NOMO-1 (cell line): ENCODE measurements at regions not wholly inside any gene's neighbourhood (a gene's known extent, or its start where the extent isn't known, plus 50 kb on each side); places are given as distances from the start of the nearest gene placed in this dataset.
A peak's percentile ranks its signal among the peaks of the same experiment; 100 is the strongest.
"Not testable (repeated sequence)": the region's sequence is repeated elsewhere in the genome, so short reads cannot be mapped to it uniquely, and the experiment has no call there.

Experiments
- DNase-seq, 2 experiments: peaks; one replicate each; lab custom pipeline; 2025; ENCODE audit not compliant: unreplicated experiment in 2 of 2; lab: John Stamatoyannopoulos, UW

DNA sequence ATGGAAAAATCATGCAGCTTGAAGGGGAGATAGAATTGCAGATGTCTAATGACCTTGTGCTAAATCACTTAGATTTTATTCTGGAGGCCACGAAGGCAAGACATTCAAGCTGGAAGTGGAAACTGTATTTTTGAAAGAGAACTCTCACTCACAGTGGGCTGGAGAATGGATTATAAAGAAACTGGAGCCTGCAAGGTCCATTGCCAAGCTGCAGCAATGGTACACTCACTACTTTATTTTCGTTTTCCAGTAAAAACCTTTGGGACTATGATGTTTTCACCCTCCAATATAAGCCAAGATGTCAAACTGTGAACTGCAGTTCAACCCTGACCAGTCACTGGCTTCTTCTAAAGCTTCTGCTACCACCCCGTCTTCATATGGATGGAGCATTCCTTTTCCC, 62.0 kb downstream of the SKIDA1 start:
- DNase-seq, result no peak

DNA sequence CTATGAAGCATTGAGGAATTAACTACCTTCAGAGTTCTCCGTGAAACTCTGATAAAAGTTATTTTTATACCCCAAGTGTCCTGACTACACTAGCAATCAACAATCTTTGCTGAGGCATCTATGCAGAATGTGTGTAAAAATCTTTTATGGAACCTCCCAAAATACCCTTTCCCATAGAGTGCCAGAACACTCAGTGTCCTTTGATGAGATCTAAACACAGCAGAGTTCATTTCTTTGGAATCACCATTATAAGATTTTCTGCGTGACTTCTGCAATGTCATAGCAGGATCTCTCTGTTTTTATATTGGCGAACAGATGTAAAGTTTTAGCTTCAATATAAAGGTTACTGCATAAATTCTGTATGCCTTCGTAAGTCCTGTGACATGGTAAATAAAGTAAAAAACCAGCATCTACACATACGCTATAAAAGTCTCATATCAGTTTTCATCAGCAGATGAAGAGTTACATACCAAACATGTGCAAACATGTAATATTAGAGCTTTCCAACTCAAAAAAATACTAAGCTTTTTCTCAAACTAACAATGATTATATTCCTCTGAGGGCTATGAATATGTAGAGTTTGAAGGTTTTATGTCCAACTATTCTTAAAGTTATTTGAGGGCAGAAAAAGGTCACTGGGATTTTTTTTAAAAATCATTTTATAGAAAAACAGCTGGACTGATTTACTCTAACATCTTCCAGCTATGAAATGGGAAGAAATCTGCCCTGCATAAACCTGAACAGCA, 67.2 kb downstream of the SKIDA1 start:
- DNase-seq, result no peak

DNA sequence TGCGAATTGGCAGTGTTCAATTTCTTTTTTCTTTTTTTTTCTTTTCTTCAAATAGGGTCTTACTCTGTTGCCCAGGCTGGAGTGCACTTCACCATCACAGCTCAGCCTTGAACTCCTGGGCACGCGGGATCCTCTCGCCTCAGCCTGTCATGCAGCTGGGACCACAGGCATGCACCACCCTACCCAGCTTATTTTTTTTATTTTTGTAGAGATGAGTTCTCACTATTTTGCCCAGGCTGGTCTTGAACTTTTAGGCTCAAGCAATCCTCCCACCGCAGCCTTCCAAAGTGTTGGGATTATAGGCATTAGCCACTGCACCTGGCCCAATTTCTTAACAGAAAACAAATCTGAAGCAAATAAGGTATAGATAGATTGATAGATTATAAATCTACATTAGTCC, 69.3 kb downstream of the SKIDA1 start:
- DNase-seq, result no peak

DNA sequence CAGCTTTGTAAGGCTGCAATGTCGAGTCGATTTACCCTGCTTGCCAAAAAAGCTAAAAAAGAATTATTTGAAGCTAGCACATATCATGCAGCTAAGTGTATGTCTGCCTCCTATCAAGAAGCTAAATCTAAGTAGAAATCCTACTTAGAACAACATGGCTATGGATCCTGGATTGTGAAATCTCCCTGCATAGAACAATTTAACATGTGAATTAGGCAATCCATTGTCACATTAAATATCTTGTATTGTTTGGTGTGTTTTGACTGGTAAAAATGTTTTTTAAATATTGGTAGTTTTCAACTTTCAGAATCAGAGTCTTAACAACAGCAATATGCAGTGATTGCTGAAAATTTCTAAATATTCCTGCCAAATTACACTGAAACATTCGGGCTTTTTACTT, 73.3 kb downstream of the SKIDA1 start:
- no peak for DNase-seq

DNA sequence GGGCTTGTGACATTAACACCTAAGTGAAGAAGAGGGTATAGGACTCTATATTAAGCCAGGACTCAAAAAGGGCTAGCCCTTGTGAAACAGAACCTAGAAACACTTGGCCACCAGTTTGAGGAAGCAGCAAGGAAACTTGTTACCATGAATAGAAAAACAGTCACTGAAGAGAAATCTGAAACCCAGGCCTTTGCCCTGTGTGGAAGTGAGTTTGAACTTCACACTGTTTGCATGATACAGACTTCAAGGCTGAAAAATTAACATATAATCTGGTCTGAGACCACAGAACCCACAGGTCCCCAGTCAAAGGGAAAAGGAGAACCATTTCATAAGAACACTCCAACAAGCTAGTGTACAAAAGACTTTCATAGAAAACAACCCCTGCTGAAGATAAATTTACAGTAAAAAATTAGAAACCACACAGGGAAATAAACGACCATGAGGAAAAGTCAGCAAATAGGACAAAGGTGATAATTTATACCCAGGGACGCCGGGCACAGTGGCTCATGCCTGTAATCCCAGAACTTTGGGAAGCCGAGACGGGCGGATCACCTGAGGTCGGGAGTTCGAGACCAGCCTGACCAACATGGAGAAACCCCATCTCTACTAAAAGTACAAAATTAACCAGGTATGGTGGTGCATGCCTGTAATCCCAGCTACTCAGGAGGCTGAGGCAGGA, 76.1 kb downstream of the SKIDA1 start:
- peak; percentile 82 to 98 for DNase-seq

DNA sequence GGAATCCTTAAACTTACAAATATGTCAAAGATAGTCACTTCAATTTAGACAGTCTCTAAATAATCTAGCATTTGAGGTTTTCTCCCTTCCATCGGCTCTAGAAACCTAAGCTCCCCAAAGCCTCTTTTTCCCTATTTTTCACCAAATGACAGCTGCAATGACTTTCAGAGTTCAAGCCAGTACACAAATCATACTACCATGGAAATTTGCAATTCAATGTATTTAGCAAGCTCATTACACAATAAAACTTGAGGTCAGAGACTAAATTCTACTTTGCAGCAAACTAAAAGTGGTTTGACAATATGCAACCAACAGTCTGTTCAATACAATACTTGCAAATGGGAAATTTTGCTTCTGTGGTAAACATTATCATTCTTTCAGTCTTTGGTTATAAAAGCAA, 80.3 kb downstream of the SKIDA1 start:
- DNase-seq, result peak; percentile 30 to 71

DNA sequence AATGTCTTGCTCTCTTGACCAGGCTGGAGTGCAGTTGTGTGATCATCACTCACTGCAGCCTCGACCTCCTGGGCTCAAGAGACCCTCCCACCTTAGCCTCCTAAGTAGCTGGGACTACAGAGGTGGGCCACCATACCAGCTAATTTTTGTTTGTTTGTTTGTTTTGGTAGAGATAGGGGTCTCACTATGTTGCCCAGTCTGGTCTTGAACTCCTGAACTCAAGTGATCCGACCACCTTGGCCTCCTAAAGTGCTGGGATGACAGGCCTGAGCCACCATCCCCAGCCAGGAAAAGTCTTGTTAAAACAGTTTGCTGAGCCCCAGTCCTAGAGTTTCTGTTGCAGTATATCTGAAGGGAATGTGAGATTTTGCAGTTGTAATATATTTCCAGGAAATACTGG, 83.9 kb downstream of the SKIDA1 start:
- no peak for DNase-seq

DNA sequence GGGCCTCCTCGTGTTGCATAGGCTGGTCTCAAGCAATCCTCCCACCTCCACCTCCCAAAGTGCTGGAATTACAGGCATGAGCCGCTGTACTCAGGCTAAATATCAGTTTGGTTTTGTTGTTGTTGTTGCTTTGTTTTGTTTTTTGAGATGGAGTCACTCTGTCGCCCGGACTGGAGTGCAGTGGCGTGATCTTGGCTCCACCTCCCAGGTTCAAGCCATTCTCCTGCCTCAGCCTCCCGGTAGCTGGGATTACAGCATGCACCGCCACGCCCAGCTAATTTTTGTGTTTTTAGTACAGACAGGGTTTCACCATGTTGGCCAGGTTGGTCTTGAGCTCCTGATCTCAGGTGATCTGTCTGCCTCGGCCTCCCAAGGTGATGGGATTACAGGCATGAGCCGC, 86.6 kb downstream of the SKIDA1 start:
- not testable (repeated sequence) for DNase-seq

DNA sequence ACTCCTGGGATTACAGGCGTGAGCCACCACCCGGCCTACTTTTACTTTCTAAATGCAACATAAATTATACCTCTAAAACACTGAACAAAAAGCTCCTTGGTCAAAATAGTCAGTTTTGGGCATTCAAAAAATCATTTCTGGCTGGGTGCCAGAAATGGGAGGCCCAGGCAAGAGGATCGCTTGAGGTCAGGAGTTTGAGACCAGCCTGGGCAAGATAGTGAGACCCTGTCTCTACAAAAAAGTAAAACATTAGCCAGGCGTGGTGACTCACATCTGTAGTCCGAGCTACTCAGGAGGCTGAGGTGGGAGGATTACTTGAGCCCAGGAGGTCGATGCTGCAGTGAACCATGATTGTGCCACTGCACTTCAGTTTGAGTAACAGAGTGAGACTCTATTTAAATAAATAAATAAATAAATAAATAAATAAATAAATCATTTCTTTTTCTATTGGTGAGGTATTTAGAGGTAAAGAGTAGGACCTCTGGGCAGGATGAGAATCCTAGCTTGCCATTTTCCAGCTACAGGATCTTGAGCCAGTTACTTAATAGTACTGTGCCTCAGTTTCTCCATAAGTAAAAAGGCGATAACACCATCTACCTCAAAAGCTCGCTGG, 87.6 kb downstream of the SKIDA1 start:
- DNase-seq, result no peak

DNA sequence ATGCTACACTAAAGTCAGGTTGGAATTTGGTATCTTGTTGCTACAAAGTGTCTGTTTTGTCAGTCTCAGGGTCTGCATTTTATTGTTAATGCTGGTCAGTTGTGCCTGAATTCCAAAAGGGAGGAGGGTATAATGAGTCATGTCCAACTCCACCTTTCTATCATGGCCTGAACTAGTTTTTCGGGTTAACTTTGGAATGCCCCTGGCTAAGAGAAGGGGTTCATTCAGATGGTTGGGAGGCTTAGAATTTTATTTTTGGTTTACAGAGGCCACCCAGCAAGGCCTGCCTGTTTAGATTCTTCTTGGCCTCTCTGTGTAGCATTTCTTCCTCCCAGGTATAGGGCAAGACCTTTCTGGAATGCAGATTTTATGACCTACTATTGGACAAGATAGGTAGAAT, 93.2 kb downstream of the SKIDA1 start:
- no peak for DNase-seq

DNA sequence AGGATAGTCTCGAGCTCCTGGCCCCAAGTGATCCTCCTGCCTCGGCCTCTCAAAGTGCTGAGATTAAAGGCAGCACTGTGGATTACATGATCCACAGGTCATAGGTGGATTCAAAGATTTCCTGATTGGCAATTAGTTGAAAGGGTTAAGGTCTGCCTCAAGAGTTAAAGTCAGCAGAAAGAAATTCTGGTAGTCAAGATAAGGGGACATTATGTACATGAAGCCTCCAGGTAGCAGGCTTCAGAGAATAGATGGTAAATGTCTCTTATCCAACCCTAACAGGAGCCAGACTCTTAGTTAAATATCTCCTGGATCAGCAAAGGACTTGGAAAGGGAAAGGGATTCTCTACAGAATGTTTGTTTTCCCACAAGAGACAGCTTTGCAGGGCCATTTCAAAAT, 93.7 kb downstream of the SKIDA1 start:
- DNase-seq, result no peak

DNA sequence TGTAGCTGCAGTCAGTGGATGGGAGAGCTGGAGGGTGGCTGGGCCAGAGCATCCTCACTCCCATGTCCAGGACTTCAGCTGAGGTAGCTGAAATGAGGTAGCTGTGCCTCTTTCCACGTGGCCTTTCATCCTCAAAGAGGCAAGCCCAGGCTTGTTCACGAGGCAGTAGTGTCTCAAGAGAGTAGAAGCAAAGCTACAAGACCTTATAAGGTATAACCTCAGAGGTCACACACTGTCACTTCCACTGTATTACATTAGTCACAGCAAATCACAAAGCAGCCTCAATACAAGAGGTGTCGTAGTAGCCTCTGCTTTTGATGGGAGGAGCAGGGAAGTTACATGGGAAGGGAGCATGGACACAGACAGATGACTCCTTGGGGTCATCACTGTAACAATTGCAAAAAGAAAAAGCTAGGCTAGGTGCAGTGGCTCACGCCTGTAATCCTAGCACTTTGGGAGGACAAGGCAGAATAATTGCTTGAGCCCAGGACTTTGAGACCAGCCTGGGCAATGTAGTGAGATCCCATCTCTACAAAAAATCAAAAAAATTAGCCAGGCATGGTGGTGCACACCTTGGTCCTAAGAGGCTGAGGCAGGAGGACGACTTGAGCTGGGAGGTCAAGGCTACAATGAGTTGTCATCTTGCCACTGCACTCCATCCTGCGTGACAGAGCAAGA, 97.5 kb downstream of the SKIDA1 start:
- DNase-seq, result peak in 1 of 2 experiments; percentile 51

DNA sequence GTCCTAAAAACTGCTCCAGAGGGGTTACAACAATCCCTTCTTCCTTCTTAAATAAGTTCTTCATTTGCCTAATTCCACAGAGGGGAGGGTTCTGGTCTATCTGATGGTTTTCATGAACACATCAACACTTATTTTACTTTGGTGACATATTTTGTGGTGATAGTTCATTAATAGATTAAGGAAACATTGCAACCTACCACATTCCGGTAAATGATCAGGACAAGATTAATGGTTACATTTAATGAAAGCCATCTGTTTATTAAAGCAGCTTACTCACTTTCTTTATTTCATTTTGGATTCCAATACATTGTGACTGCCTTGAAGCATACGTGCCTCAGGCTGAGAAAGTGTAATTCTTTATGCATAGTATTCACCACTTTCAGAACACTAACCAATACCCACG, 101.0 kb downstream of the SKIDA1 start:
- no peak for DNase-seq

DNA sequence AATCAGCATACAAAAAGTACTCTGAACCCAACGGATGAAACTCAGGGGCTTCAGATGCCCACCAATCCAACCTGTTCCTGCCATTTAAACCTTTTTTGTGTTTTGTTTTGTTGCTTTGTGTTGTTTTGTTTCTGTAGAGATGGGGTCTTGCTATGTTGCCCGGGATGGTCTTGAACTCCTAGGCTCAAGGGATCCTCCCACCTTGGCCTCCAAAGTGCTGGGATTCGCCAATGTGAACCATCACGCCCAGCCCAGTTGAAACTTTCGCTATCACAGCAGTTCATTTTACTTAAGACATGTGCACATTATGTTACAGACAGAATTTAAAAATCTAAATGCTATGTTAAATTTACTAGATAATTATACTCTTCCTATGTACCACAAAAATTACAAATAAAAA, 101.6 kb downstream of the SKIDA1 start:
- no peak for DNase-seq

DNA sequence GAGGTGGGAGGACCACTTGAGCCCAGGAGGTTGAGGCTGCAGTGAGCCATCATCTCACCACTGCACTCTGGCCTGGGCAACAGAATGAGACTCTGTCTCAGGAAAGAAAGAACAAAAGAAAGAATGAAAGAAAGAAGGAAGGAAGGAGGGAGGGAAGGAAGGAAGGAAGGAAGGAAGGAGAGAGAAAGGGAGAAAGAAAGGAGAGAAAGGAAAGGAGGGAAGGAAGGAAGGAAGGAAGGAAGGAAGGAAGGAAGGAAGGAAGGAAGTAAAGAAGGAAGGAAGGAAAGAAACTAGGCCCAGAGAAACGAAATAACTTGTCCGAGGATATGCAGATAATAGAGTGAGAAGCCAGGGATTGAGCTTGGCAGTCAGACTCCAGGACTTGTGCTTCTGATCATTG, 102.1 kb downstream of the SKIDA1 start:
- no peak for DNase-seq

DNA sequence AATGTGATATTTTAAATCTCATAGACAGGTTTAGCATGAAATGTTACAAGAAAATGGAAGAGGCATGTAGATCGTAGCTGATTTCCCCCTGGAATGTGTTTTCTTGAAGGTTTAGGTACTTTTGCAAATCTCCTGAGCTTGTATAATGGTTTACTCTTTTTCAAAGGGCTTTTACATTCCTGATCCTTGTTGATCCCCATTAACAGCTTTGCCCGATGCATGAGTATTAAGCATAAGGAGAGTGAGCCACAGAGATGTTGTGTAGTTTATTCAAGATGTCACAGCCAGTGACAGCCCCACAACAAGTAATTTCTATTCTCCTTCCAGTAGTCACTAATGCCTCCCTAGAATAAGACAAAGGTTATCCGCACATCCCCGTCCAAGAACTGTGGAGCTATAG, 103.7 kb downstream of the SKIDA1 start:
- DNase-seq, result no peak

DNA sequence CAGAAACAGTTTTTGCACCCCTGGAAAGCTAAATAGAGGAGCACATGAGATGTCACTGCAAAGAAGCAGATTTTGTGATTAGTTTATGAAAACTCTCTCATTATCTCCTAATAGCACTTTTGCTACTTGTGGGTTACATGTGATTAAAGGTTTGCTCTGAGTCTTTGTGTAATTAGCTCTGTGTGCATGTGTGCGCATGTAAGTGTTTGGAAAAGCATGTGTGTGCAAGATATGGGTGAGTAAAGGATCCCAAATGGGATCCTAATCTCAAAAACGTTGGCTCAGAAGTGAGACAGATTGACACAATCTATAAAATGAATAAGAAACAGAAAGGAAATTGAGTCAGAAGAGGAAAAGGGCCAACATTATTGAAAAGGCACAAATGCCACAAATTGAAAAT, 104.5 kb downstream of the SKIDA1 start:
- no peak for DNase-seq

DNA sequence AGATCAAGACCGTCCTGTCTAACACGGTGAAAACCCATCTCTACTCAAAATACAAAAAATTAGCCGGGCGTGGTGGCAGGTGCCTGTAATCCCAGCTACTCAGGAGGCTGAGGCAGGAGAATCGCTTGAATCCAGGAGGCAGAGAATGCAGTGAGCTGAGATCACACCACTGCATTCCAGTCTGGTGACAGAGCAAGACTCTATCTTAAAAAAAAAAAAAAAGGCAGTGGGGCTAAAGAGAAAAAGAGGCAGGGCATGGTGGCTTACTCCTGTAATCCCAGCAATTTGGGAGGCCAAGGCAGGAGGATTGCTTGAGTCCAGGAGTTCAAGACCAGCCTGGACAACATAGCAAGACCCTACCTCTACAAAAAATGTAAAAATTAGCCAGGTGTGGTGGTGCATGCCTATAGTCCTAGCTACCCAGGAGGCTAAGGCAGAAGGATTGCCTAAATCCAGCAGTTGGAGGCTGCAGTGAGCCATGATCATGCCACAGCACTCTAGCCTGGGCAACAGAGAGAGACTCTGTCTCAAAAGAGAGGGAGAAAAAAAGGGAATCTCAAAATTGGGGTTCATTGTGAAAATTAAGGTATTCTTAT, 106.4 kb downstream of the SKIDA1 start:
- not testable (repeated sequence) for DNase-seq

DNA sequence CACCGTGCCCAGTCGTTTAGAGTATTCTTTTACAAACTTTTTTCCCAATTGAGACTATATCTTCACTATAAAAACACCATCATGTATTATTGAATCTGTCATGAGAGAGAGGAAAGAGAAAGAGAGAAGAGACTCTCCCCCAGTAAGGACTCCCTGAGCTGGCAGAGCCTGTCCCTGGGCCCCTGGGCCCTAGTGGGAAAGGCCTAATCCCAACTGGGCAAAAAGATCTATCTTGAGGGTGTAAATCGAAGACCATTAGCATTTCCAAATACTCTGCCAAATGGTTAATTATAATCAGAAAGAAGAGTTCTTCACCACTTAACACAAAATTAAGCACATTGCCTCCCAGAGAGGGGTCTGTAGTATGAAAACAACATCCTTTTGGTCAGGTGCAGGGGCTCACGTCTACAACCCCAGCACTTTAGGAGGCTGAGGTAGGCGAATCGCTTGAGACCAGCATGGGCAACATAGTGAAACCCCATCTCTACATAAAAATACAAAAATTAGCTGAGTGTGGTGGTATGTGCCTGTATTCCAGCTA, 108.2 kb downstream of the SKIDA1 start:
- no peak for DNase-seq

DNA sequence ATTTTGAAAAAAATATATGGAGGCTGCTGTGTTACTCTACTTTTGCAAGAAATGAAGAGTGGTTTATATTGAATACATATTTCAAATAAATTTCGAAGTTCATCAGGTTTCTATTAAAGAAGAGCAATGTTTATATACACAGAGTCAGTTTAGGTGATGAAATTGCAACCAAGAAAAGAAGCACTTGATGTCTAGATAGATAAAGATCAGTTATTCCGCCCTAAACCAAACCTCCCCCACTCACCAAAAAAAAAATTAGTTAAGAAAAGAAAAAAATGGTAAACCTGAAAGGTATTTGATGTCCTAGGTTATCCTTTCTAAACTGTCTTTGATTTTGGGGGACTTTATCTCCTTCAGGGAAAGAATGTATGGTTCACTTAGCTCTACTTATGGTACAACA, 111.8 kb downstream of the SKIDA1 start:
- DNase-seq, result no peak

DNA sequence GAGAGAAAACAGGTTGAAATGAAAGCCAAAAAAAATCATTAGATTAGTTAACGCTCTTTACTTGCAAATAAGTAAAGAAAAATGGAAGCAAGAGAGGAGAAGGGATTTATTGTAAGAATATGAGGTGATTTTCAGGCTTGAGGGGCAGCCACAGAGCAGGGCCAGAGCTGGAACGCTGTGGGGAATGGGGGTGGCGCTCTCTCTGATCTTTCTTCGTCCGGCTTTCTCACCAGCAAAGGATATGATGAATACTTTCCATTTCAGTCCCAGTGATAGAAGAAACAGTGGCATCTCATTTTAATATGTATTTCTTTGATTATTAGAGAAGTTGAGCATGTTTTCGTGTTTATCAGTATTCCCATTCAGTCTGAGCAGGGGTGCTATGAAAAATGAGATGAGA, 112.2 kb downstream of the SKIDA1 start:
- no peak for DNase-seq
